ENCODE measurements at regions not wholly inside any gene's neighbourhood (a gene's known extent, or its start where the extent isn't known, plus 50 kb on each side); places are given as distances from the start of the nearest gene placed in this dataset.

GRCh38 chr3:153768561-153769469, 352.4 kb upstream of the ARHGEF26 start:
- Histone ChIP-seq H3K4me3 (ENCODE audit: low read length in 2 of 2) (no peak overlapping the region), H3K9me3 (replicated peaks in 1 of 2; ENCODE audit: control insufficient read depth in 2 of 2, insufficient read depth in 1 of 2, low read depth in 1 of 2, low read length in 2 of 2) (no peaks in the 10 kb centered on the region), H2BK15ac (ENCODE audit: low read length) (no peak overlapping the region), H3K23ac (ENCODE audit: low read depth, low read length, poor library complexity) (no peak overlapping the region), H2BK120ac (ENCODE audit: low read depth, low read length) (no peak overlapping the region), H3K4ac (ENCODE audit: low read length) (no peak overlapping the region), H3K4me2 (ENCODE audit: insufficient read depth, low read length, poor library complexity, severe bottlenecking) (no peak overlapping the region), H3K4me1 (ENCODE audit: control insufficient read depth in 2 of 2, insufficient read depth in 1 of 2, low read depth in 1 of 2, low read length in 2 of 2) (no peaks in the 10 kb centered on the region), H4K91ac (ENCODE audit: low read depth, low read length, poor library complexity) (no peak overlapping the region), H3K36me3 (replicated peaks in 1 of 2; ENCODE audit: control insufficient read depth in 2 of 2, insufficient read depth in 2 of 2, low read length in 2 of 2) (no peaks in the 10 kb centered on the region), H4K8ac (ENCODE audit: low read depth, low read length) (no peak overlapping the region), H2BK12ac (ENCODE audit: low read length) (no peak overlapping the region), H3K14ac (ENCODE audit: low read length) (no peak overlapping the region), H2AK5ac (ENCODE audit: low read depth, low read length) (no peak overlapping the region), H2AFZ (ENCODE audit: low read length) (no peak overlapping the region), H3K27ac (replicated peaks; ENCODE audit: low read length) (no peak overlapping the region), H3K27me3 (ENCODE audit: control insufficient read depth in 3 of 3, insufficient read depth in 3 of 3, low read depth in 1 of 3, low read length in 3 of 3) (no peaks in the 10 kb centered on the region), H2BK5ac (ENCODE audit: low read length) (no peak overlapping the region), H3K18ac (ENCODE audit: low read length) (peak overlapping the region; percentile 41), H3K9ac (ENCODE audit: low read depth, low read length, poor library complexity) (no peak overlapping the region), H3K79me1 (ENCODE audit: low read depth, low read length) (no peaks in the 10 kb centered on the region)
- DNase-seq (ENCODE audit: low spot score), result peak; percentile 24
- no CpG with 5 or more reads among the region's 5 CpGs for WGBS, 2 donors (ENCODE audit: extremely low coverage in 2 of 2, insufficient read length in 2 of 2, insufficient replicate concordance in 1 of 2)

GRCh38 chr3:153783106-153783505, 338.1 kb upstream of the ARHGEF26 start:
- no peak overlapping the region for H3K9ac ChIP-seq (ENCODE audit: low read depth, low read length, poor library complexity)
- H3K4ac ChIP-seq (ENCODE audit: low read length), result no peak overlapping the region
- H3K14ac ChIP-seq (ENCODE audit: low read length), result no peak overlapping the region
- no peak overlapping the region for H2AFZ ChIP-seq (ENCODE audit: low read length)
- no peak overlapping the region for H3K4me2 ChIP-seq (ENCODE audit: insufficient read depth, low read length, poor library complexity, severe bottlenecking)
- H4K8ac ChIP-seq (ENCODE audit: low read depth, low read length), result no peak overlapping the region
- no peak overlapping the region for H2BK5ac ChIP-seq (ENCODE audit: low read length)
- no peak overlapping the region for H4K91ac ChIP-seq (ENCODE audit: low read depth, low read length, poor library complexity)
- H2BK120ac ChIP-seq (ENCODE audit: low read depth, low read length), result no peak overlapping the region
- no CpG with 5 or more reads among the region's 2 CpGs for WGBS, 2 donors (ENCODE audit: extremely low coverage in 2 of 2, insufficient read length in 2 of 2, insufficient replicate concordance in 1 of 2)
- H3K23ac ChIP-seq (ENCODE audit: low read depth, low read length, poor library complexity), result no peak overlapping the region
- no peak overlapping the region for H3K4me3 ChIP-seq (ENCODE audit: low read length in 2 of 2)
- H3K27ac ChIP-seq (replicated peaks; ENCODE audit: low read length), result no peak overlapping the region
- no peak overlapping the region for H3K18ac ChIP-seq (ENCODE audit: low read length)
- no peaks in the 10 kb centered on the region for H3K9me3 ChIP-seq (replicated peaks in 1 of 2; ENCODE audit: control insufficient read depth in 2 of 2, insufficient read depth in 1 of 2, low read depth in 1 of 2, low read length in 2 of 2)
- no peak overlapping the region for H2BK15ac ChIP-seq (ENCODE audit: low read length)
- no peaks in the 10 kb centered on the region for H3K36me3 ChIP-seq (replicated peaks in 1 of 2; ENCODE audit: control insufficient read depth in 2 of 2, insufficient read depth in 2 of 2, low read length in 2 of 2)
- no peak overlapping the region for H2AK5ac ChIP-seq (ENCODE audit: low read depth, low read length)
- peaks cover 0 to 3% (median 0%) of the 10 kb centered on the region in 3 experiments for H3K27me3 ChIP-seq (ENCODE audit: control insufficient read depth in 3 of 3, insufficient read depth in 3 of 3, low read depth in 1 of 3, low read length in 3 of 3)
- peaks cover 2% of the 10 kb centered on the region in 2 donors for H3K4me1 ChIP-seq (ENCODE audit: control insufficient read depth in 2 of 2, insufficient read depth in 1 of 2, low read depth in 1 of 2, low read length in 2 of 2)
- no peak for DNase-seq (ENCODE audit: low spot score)
- no peak overlapping the region for H2BK12ac ChIP-seq (ENCODE audit: low read length)
- no peaks in the 10 kb centered on the region for H3K79me1 ChIP-seq (ENCODE audit: low read depth, low read length)

GRCh38 chr3:153783741-153784480, 337.3 kb upstream of the ARHGEF26 start:
- WGBS, 2 donors (ENCODE audit: extremely low coverage in 2 of 2, insufficient read length in 2 of 2, insufficient replicate concordance in 1 of 2), result no CpG with 5 or more reads among the region's 3 CpGs

GRCh38 chr3:153785901-153786300, 335.3 kb upstream of the ARHGEF26 start:
- no peak overlapping the region for H3K27ac ChIP-seq (replicated peaks; ENCODE audit: low read length)
- H3K14ac ChIP-seq (ENCODE audit: low read length), result no peak overlapping the region
- WGBS, 2 donors (ENCODE audit: extremely low coverage in 2 of 2, insufficient read length in 2 of 2, insufficient replicate concordance in 1 of 2), result no CpG with 5 or more reads among the region's 3 CpGs
- H3K4me3 ChIP-seq (ENCODE audit: low read length in 2 of 2), result no peak overlapping the region
- no peak overlapping the region for H2AFZ ChIP-seq (ENCODE audit: low read length)
- no peak overlapping the region for H2BK12ac ChIP-seq (ENCODE audit: low read length)
- H3K79me1 ChIP-seq (ENCODE audit: low read depth, low read length), result no peaks in the 10 kb centered on the region
- no peak overlapping the region for H3K4me2 ChIP-seq (ENCODE audit: insufficient read depth, low read length, poor library complexity, severe bottlenecking)
- H3K9me3 ChIP-seq (replicated peaks in 1 of 2; ENCODE audit: control insufficient read depth in 2 of 2, insufficient read depth in 1 of 2, low read depth in 1 of 2, low read length in 2 of 2), result no peaks in the 10 kb centered on the region
- no peak overlapping the region for H2BK5ac ChIP-seq (ENCODE audit: low read length)
- H2BK120ac ChIP-seq (ENCODE audit: low read depth, low read length), result no peak overlapping the region
- H3K36me3 ChIP-seq (replicated peaks in 1 of 2; ENCODE audit: control insufficient read depth in 2 of 2, insufficient read depth in 2 of 2, low read length in 2 of 2), result no peaks in the 10 kb centered on the region
- peaks cover 2% of the 10 kb centered on the region in 2 donors for H3K4me1 ChIP-seq (ENCODE audit: control insufficient read depth in 2 of 2, insufficient read depth in 1 of 2, low read depth in 1 of 2, low read length in 2 of 2)
- H3K27me3 ChIP-seq (ENCODE audit: control insufficient read depth in 3 of 3, insufficient read depth in 3 of 3, low read depth in 1 of 3, low read length in 3 of 3), result no peaks in the 10 kb centered on the region
- H2AK5ac ChIP-seq (ENCODE audit: low read depth, low read length), result no peak overlapping the region
- H2BK15ac ChIP-seq (ENCODE audit: low read length), result no peak overlapping the region
- no peak overlapping the region for H3K9ac ChIP-seq (ENCODE audit: low read depth, low read length, poor library complexity)
- no peak overlapping the region for H3K4ac ChIP-seq (ENCODE audit: low read length)
- no peak overlapping the region for H4K91ac ChIP-seq (ENCODE audit: low read depth, low read length, poor library complexity)
- no peak overlapping the region for H3K18ac ChIP-seq (ENCODE audit: low read length)
- H3K23ac ChIP-seq (ENCODE audit: low read depth, low read length, poor library complexity), result no peak overlapping the region
- H4K8ac ChIP-seq (ENCODE audit: low read depth, low read length), result no peak overlapping the region
- DNase-seq (ENCODE audit: low spot score), result no peak

More at GRCh38 chr3:153783741-153784480, 337.3 kb upstream of the ARHGEF26 start:
- no peaks in the 10 kb centered on the region for H3K36me3 ChIP-seq (replicated peaks in 1 of 2; ENCODE audit: control insufficient read depth in 2 of 2, insufficient read depth in 2 of 2, low read length in 2 of 2)
- peaks cover 0 to 3% (median 0%) of the 10 kb centered on the region in 3 experiments for H3K27me3 ChIP-seq (ENCODE audit: control insufficient read depth in 3 of 3, insufficient read depth in 3 of 3, low read depth in 1 of 3, low read length in 3 of 3)
- H3K23ac ChIP-seq (ENCODE audit: low read depth, low read length, poor library complexity), result no peak overlapping the region
- no peak overlapping the region for H3K27ac ChIP-seq (replicated peaks; ENCODE audit: low read length)
- no peak overlapping the region for H3K9ac ChIP-seq (ENCODE audit: low read depth, low read length, poor library complexity)
- H2BK5ac ChIP-seq (ENCODE audit: low read length), result no peak overlapping the region
- H3K4me3 ChIP-seq (ENCODE audit: low read length in 2 of 2), result no peak overlapping the region
- no peak overlapping the region for H2AFZ ChIP-seq (ENCODE audit: low read length)
- peaks cover 2% of the 10 kb centered on the region in 2 donors for H3K4me1 ChIP-seq (ENCODE audit: control insufficient read depth in 2 of 2, insufficient read depth in 1 of 2, low read depth in 1 of 2, low read length in 2 of 2)
- no peak overlapping the region for H3K14ac ChIP-seq (ENCODE audit: low read length)
- H4K8ac ChIP-seq (ENCODE audit: low read depth, low read length), result no peak overlapping the region
- H3K79me1 ChIP-seq (ENCODE audit: low read depth, low read length), result no peaks in the 10 kb centered on the region
- H3K9me3 ChIP-seq (replicated peaks in 1 of 2; ENCODE audit: control insufficient read depth in 2 of 2, insufficient read depth in 1 of 2, low read depth in 1 of 2, low read length in 2 of 2), result no peaks in the 10 kb centered on the region
- no peak overlapping the region for H2BK12ac ChIP-seq (ENCODE audit: low read length)
- no peak overlapping the region for H4K91ac ChIP-seq (ENCODE audit: low read depth, low read length, poor library complexity)
- H3K4ac ChIP-seq (ENCODE audit: low read length), result no peak overlapping the region
- no peak overlapping the region for H2BK120ac ChIP-seq (ENCODE audit: low read depth, low read length)
- no peak overlapping the region for H3K4me2 ChIP-seq (ENCODE audit: insufficient read depth, low read length, poor library complexity, severe bottlenecking)
- H2AK5ac ChIP-seq (ENCODE audit: low read depth, low read length), result no peak overlapping the region
- H2BK15ac ChIP-seq (ENCODE audit: low read length), result no peak overlapping the region
- no peak for DNase-seq (ENCODE audit: low spot score)
- H3K18ac ChIP-seq (ENCODE audit: low read length), result no peak overlapping the region
